ENCODE measurements at regions not wholly inside any gene's neighbourhood (a gene's known extent, or its start where the extent isn't known, plus 50 kb on each side); places are given as distances from the start of the nearest gene placed in this dataset.

- TF ChIP-seq EP300 (IDR thresholded peaks at IDR 0.05) (no peak), CTCF (IDR thresholded peaks at IDR 0.05) (no peak), POLR2A (IDR thresholded peaks at IDR 0.05) (no peak)
Measured at GRCh38 chr3:118806423-118806822, 228.2 kb downstream of the IGSF11 start.
